ENCODE measurements at regions not wholly inside any gene's neighbourhood (a gene's known extent, or its start where the extent isn't known, plus 50 kb on each side); places are given as distances from the start of the nearest gene placed in this dataset.

GRCh38 chr15:88400084-88400483, 67.1 kb downstream of the MRPL46 start:
- TF ChIP-seq FOXM1 (IDR thresholded peaks at IDR 0.05; ENCODE audit: borderline replicate concordance, low read depth) = no peak
- no peak for TF ChIP-seq CREB1 (IDR thresholded peaks at IDR 0.05; ENCODE audit: low read depth)
- TF ChIP-seq TCF12 (IDR thresholded peaks at IDR 0.05; ENCODE audit: low read depth) = no peak
- TF ChIP-seq NFIC (IDR thresholded peaks at IDR 0.05) = no peak
- no peak for TF ChIP-seq EGR1 (IDR thresholded peaks at IDR 0.05)
- no peak for TF ChIP-seq USF1 (IDR thresholded peaks at IDR 0.05)
- no peak for TF ChIP-seq TAF1 (IDR thresholded peaks at IDR 0.05; ENCODE audit: low read depth)
- no peak for TF ChIP-seq REST (IDR thresholded peaks at IDR 0.05; ENCODE audit: low read depth)
- TF ChIP-seq MAX (IDR thresholded peaks at IDR 0.05) = no peak

- no peak for TF ChIP-seq TAF1 (IDR thresholded peaks at IDR 0.05; ENCODE audit: low read depth)
- no peak for TF ChIP-seq TCF12 (IDR thresholded peaks at IDR 0.05; ENCODE audit: low read depth)
- TF ChIP-seq EGR1 (IDR thresholded peaks at IDR 0.05) = no peak
- TF ChIP-seq CEBPB (IDR thresholded peaks at IDR 0.05) = no peak
- TF ChIP-seq MAX (IDR thresholded peaks at IDR 0.05) = no peak
- no peak for TF ChIP-seq CREB1 (IDR thresholded peaks at IDR 0.05; ENCODE audit: low read depth)
Measured at GRCh38 chr15:88399021-88399685, 68.0 kb downstream of the MRPL46 start.

- TF ChIP-seq USF1 (IDR thresholded peaks at IDR 0.05) = no peak
- no peak for TF ChIP-seq EP300 (IDR thresholded peaks at IDR 0.05; ENCODE audit: borderline replicate concordance)
- no peak for TF ChIP-seq CREB1 (IDR thresholded peaks at IDR 0.05; ENCODE audit: low read depth)
- TF ChIP-seq TEAD4 (IDR thresholded peaks at IDR 0.05) = no peak
- no peak for TF ChIP-seq MAX (IDR thresholded peaks at IDR 0.05)
- no peak for TF ChIP-seq RAD21 (IDR thresholded peaks at IDR 0.05; ENCODE audit: low read depth)
- TF ChIP-seq FOXM1 (IDR thresholded peaks at IDR 0.05; ENCODE audit: borderline replicate concordance, low read depth) = no peak
- no peak for TF ChIP-seq ZBTB7A (IDR thresholded peaks at IDR 0.05; ENCODE audit: low read depth)
- TF ChIP-seq EGR1 (IDR thresholded peaks at IDR 0.05) = no peak
Measured at GRCh38 chr15:88398011-88398410, 69.2 kb downstream of the MRPL46 start.

- no peak for TF ChIP-seq CREB1 (IDR thresholded peaks at IDR 0.05; ENCODE audit: low read depth)
- no peak for TF ChIP-seq MAX (IDR thresholded peaks at IDR 0.05)
- TF ChIP-seq TCF12 (IDR thresholded peaks at IDR 0.05; ENCODE audit: low read depth) = no peak
- TF ChIP-seq CEBPB (IDR thresholded peaks at IDR 0.05) = no peak
- TF ChIP-seq ZBTB7A (IDR thresholded peaks at IDR 0.05; ENCODE audit: low read depth) = no peak
- TF ChIP-seq EGR1 (IDR thresholded peaks at IDR 0.05) = no peak
Measured at GRCh38 chr15:88397506-88397905, 69.7 kb downstream of the MRPL46 start.

- no peak for TF ChIP-seq REST (IDR thresholded peaks at IDR 0.05; ENCODE audit: low read depth)
- TF ChIP-seq USF1 (IDR thresholded peaks at IDR 0.05) = no peak
- no peak for TF ChIP-seq TEAD4 (IDR thresholded peaks at IDR 0.05)
- TF ChIP-seq EP300 (IDR thresholded peaks at IDR 0.05; ENCODE audit: borderline replicate concordance) = no peak
- TF ChIP-seq EGR1 (IDR thresholded peaks at IDR 0.05) = no peak
- no peak for TF ChIP-seq RAD21 (IDR thresholded peaks at IDR 0.05; ENCODE audit: low read depth)
- no peak for TF ChIP-seq CREB1 (IDR thresholded peaks at IDR 0.05; ENCODE audit: low read depth)
- TF ChIP-seq YY1 (IDR thresholded peaks at IDR 0.05; ENCODE audit: low read depth) = no peak
- no peak for TF ChIP-seq TCF12 (IDR thresholded peaks at IDR 0.05; ENCODE audit: low read depth)
- TF ChIP-seq TAF1 (IDR thresholded peaks at IDR 0.05; ENCODE audit: low read depth) = no peak
- no peak for TF ChIP-seq ZBTB7A (IDR thresholded peaks at IDR 0.05; ENCODE audit: low read depth)
- no peak for TF ChIP-seq MAX (IDR thresholded peaks at IDR 0.05)
- TF ChIP-seq CEBPB (IDR thresholded peaks at IDR 0.05) = no peak
- no peak for TF ChIP-seq FOXM1 (IDR thresholded peaks at IDR 0.05; ENCODE audit: borderline replicate concordance, low read depth)
Measured at GRCh38 chr15:88395872-88396781, 71.1 kb downstream of the MRPL46 start.

Data from Ishikawa (cell line).